ENCODE measurements at regions not wholly inside any gene's neighbourhood (a gene's known extent, or its start where the extent isn't known, plus 50 kb on each side); places are given as distances from the start of the nearest gene placed in this dataset.

GRCh38 chr11:121711939-121712338, 259.2 kb upstream of the SORL1-AS1 start:
- Mint-ChIP-seq H3K9me3 (ENCODE audit: low read depth) (peaks cover 2% of the 10 kb centered on the region), H3K4me1 (ENCODE audit: low read depth) (peaks cover 7% of the 10 kb centered on the region), H3K36me3 (ENCODE audit: insufficient read depth) (no peaks in the 10 kb centered on the region), H3K27me3 (no peaks in the 10 kb centered on the region), H3K27ac (no peak overlapping the region), H3K4me3 (ENCODE audit: low read depth) (no peak overlapping the region)
- no peak for TF ChIP-seq CTCF (IDR thresholded peaks at IDR 0.05; ENCODE audit: unreplicated experiment)
- no peak for DNase-seq (ENCODE audit: low spot score, unreplicated experiment)

GRCh38 chr11:121711236-121711635, 258.5 kb upstream of the SORL1-AS1 start:
- no peak overlapping the region for H3K4me3 Mint-ChIP-seq (ENCODE audit: low read depth)
- no peak for TF ChIP-seq CTCF (IDR thresholded peaks at IDR 0.05; ENCODE audit: unreplicated experiment)
- peaks cover 7% of the 10 kb centered on the region for H3K4me1 Mint-ChIP-seq (ENCODE audit: low read depth)
- DNase-seq (ENCODE audit: low spot score, unreplicated experiment): no peak
- no peak overlapping the region for H3K27ac Mint-ChIP-seq
- H3K36me3 Mint-ChIP-seq (ENCODE audit: insufficient read depth): no peaks in the 10 kb centered on the region
- no peaks in the 10 kb centered on the region for H3K27me3 Mint-ChIP-seq
- H3K9me3 Mint-ChIP-seq (ENCODE audit: low read depth): peaks cover 2% of the 10 kb centered on the region

- H3K4me1 Mint-ChIP-seq (ENCODE audit: low read depth): peaks cover 6% of the 10 kb centered on the region
- no peak for TF ChIP-seq CTCF (IDR thresholded peaks at IDR 0.05; ENCODE audit: unreplicated experiment)
- H3K9me3 Mint-ChIP-seq (ENCODE audit: low read depth): peaks cover 2% of the 10 kb centered on the region
- peaks cover 2% of the 10 kb centered on the region for H3K27me3 Mint-ChIP-seq
- no peak overlapping the region for H3K27ac Mint-ChIP-seq
- DNase-seq (ENCODE audit: low spot score, unreplicated experiment): no peak
- no peaks in the 10 kb centered on the region for H3K36me3 Mint-ChIP-seq (ENCODE audit: insufficient read depth)
- no peak overlapping the region for H3K4me3 Mint-ChIP-seq (ENCODE audit: low read depth)
Observed at GRCh38 chr11:121706884-121707420, 254.2 kb upstream of the SORL1-AS1 start.

GRCh38 chr11:121703201-121703600, 250.4 kb upstream of the SORL1-AS1 start:
- H3K27me3 Mint-ChIP-seq: peaks cover 18% of the 10 kb centered on the region

GRCh38 chr11:121700968-121701367, 248.2 kb upstream of the SORL1-AS1 start:
- Mint-ChIP-seq H3K4me1 (ENCODE audit: low read depth) (peaks cover 7% of the 10 kb centered on the region), H3K36me3 (ENCODE audit: insufficient read depth) (no peaks in the 10 kb centered on the region), H3K27ac (no peak overlapping the region), H3K27me3 (peaks cover 18% of the 10 kb centered on the region), H3K4me3 (ENCODE audit: low read depth) (no peak overlapping the region), H3K9me3 (ENCODE audit: low read depth) (no peaks in the 10 kb centered on the region)
- DNase-seq (ENCODE audit: low spot score, unreplicated experiment): no peak
- TF ChIP-seq CTCF (IDR thresholded peaks at IDR 0.05; ENCODE audit: unreplicated experiment): no peak

More at GRCh38 chr11:121703201-121703600, 250.4 kb upstream of the SORL1-AS1 start:
- DNase-seq (ENCODE audit: low spot score, unreplicated experiment): no peak
- TF ChIP-seq CTCF (IDR thresholded peaks at IDR 0.05; ENCODE audit: unreplicated experiment): no peak
- no peaks in the 10 kb centered on the region for H3K36me3 Mint-ChIP-seq (ENCODE audit: insufficient read depth)
- no peaks in the 10 kb centered on the region for H3K9me3 Mint-ChIP-seq (ENCODE audit: low read depth)
- H3K4me3 Mint-ChIP-seq (ENCODE audit: low read depth): no peak overlapping the region
- no peak overlapping the region for H3K27ac Mint-ChIP-seq
- H3K4me1 Mint-ChIP-seq (ENCODE audit: low read depth): peaks cover 4% of the 10 kb centered on the region

Data from progenitor cell of endocrine pancreas (in vitro differentiated cells).